HCT116 (cell line): ENCODE measurements at regions not wholly inside any gene's neighbourhood (a gene's known extent, or its start where the extent isn't known, plus 50 kb on each side); places are given as distances from the start of the nearest gene placed in this dataset.

ENCODE experiments used
- ATAC-seq: fragments of 200-7000 bp; cut with Tn5 transposase; 2 replicates; pipeline ENCODE4 v1.9.1; 2020; ENCODE audit warnings: mild to moderate bottlenecking, moderate library complexity
- BruUV-seq: library from RNA; stranded (reverse); fragments of 400-500 nt; replicated peaks from 2 replicates; lab custom pipeline; 2021; lab: Mats Ljungman, UMichigan
- CTCF ChIA-PET: fragments of 300-600 bp; sonication (Branson Sonifier 250); formaldehyde crosslinking; loops from one replicate; lab custom pipeline; 2021; ENCODE audit warnings: antibody characterized with exemption; lab: Charles Lee
- POLR2A ChIA-PET: fragments of 300-600, 350-600 bp; sonication (Branson Sonifier 250); formaldehyde crosslinking; loops from one replicate; lab custom pipeline; 2021; ENCODE audit warnings: antibody characterized with exemption; lab: Charles Lee
- RAD21 ChIA-PET, 2 experiments: fragments of 300-600 bp; sonication (Branson Sonifier 250); formaldehyde crosslinking; loops; one replicate each; lab custom pipeline; 2023; ENCODE audit warnings: low total read pairs in 2 of 2; ENCODE audit not compliant: uncharacterized antibody in 2 of 2, unreplicated experiment in 2 of 2, low non-redundant PET in 1 of 2; lab: Charles Lee
- DNase-seq: peaks from one replicate; pipeline ENCODE4 v3.0.0-alpha.2; 2010; ENCODE audit warnings: low read depth, low spot score
- H2AFZ ChIP-seq: fragments of 200-600 bp; shearing (Covaris generic), sonication (generic); 2 replicates; pipeline ENCODE4 v1.6.1; 2017; ENCODE audit warnings: low read depth, mixed run types, mixed read lengths, antibody characterized with exemption, low read length; ENCODE audit not compliant: poor library complexity, severe bottlenecking
- H3K27ac ChIP-seq: 2 replicates; pipeline ENCODE4 v1.5.1; 2012; ENCODE audit warnings: low read depth, low read length
- H3K27me3 ChIP-seq: fragments of 200-600 bp; sonication (generic); 2 replicates; pipeline ENCODE4 v1.6.1; 2016; ENCODE audit warnings: mixed run types, low read length, mixed read lengths; ENCODE audit not compliant: insufficient read depth
- H3K36me3 ChIP-seq, 2 experiments: fragments of 200-500 bp in 1 of 2; fragments of 200-600 bp in 1 of 2; sonication (Bioruptor generic) in 1 of 2; sonication (generic) in 1 of 2; 2 replicates each; pipeline versions ENCODE4 v1.5.1 to v1.6.1; 2014 to 2016; ENCODE audit warnings: low read length in 2 of 2, inconsistent platforms in 1 of 2, mixed read lengths in 1 of 2, mixed run types in 1 of 2; ENCODE audit not compliant: insufficient read depth in 2 of 2, control insufficient read depth in 1 of 2
- H3K4me1 ChIP-seq, 2 experiments: fragments of 200-600 bp in 1 of 2; sonication (generic) in 1 of 2; 2 replicates each; pipeline versions ENCODE4 v1.5.1 to v1.6.1; 2012 to 2017; ENCODE audit warnings: low read length in 2 of 2, inconsistent platforms in 1 of 2, mild to moderate bottlenecking in 1 of 2, mixed read lengths in 1 of 2, mixed run types in 1 of 2, moderate library complexity in 1 of 2; ENCODE audit not compliant: insufficient read depth in 2 of 2, control insufficient read depth in 1 of 2
- H3K4me2 ChIP-seq: fragments of 200-600 bp; sonication (generic); 2 replicates; pipeline ENCODE4 v1.6.1; 2017; ENCODE audit warnings: mixed run types, low read length, mixed read lengths
- H3K4me3 ChIP-seq, 2 experiments: fragments of 200-600 bp in 1 of 2; sonication (generic) in 1 of 2; replicated peaks in 1 of 2; 2 replicates each; pipeline ENCODE4 v1.5.1; 2011 to 2016; ENCODE audit warnings: low read length in 2 of 2, control low read depth in 1 of 2, low read depth in 1 of 2, mild to moderate bottlenecking in 1 of 2, mixed read lengths in 1 of 2, mixed run types in 1 of 2
- H3K79me2 ChIP-seq: fragments of 200-600 bp; sonication (generic); 2 replicates; pipeline ENCODE4 v1.6.1; 2017; ENCODE audit warnings: mild to moderate bottlenecking, mixed run types, low read length, moderate library complexity, mixed read lengths; ENCODE audit not compliant: insufficient read depth
- H3K9ac ChIP-seq: fragments of 200-600 bp; sonication (generic); 2 replicates; pipeline ENCODE4 v1.6.1; 2016; ENCODE audit warnings: low read length, mixed read lengths
- H3K9me2 ChIP-seq: fragments of 200-600 bp; sonication (generic), shearing (Covaris generic); 2 replicates; pipeline ENCODE4 v1.6.1; 2017; ENCODE audit warnings: mixed run types, mild to moderate bottlenecking, moderate library complexity; ENCODE audit not compliant: insufficient read depth
- H3K9me3 ChIP-seq, 2 experiments: fragments of 200-500 bp in 1 of 2; fragments of 200-600 bp in 1 of 2; sonication (Bioruptor generic) in 1 of 2; sonication (generic) in 1 of 2; 2 replicates each; pipeline ENCODE4 v1.6.1; 2014 to 2017; ENCODE audit warnings: low read length in 2 of 2, mixed read lengths in 2 of 2, inconsistent platforms in 1 of 2, low read depth in 1 of 2, mild to moderate bottlenecking in 1 of 2, mixed run types in 1 of 2, moderate library complexity in 1 of 2; ENCODE audit not compliant: control insufficient read depth in 1 of 2, insufficient read depth in 1 of 2
- H4K20me1 ChIP-seq: fragments of 200-600 bp; sonication (generic), shearing (Covaris generic); 2 replicates; pipeline ENCODE4 v1.6.1; 2017; ENCODE audit warnings: mixed run types, mild to moderate bottlenecking, moderate library complexity; ENCODE audit not compliant: insufficient read depth
- CEBPB ChIP-seq: IDR thresholded peaks from 2 replicates; pipeline ENCODE4 v1.6.1; 2012; ENCODE audit warnings: low read depth
- EGR1 ChIP-seq: IDR thresholded peaks from 2 replicates; pipeline ENCODE4 v1.6.1; 2012; ENCODE audit warnings: low read depth
- ELF1 ChIP-seq: IDR thresholded peaks from 2 replicates; pipeline ENCODE4 v1.6.1; 2012; ENCODE audit warnings: low read depth, borderline replicate concordance
- EZH2 ChIP-seq: fragments of 200-600 bp; sonication (generic); IDR thresholded peaks from 2 replicates; pipeline ENCODE4 v1.6.1; 2017; ENCODE audit warnings: antibody characterized with exemption, mixed run types
- FOSL1 ChIP-seq: IDR thresholded peaks from 2 replicates; pipeline ENCODE4 v1.6.1; 2012; ENCODE audit warnings: low read depth
- JUND ChIP-seq: IDR thresholded peaks from 2 replicates; pipeline ENCODE4 v1.6.1; 2012
- POLR2A ChIP-seq: IDR thresholded peaks from 2 replicates; pipeline ENCODE4 v1.7.0; 2011; ENCODE audit warnings: borderline replicate concordance; ENCODE audit not compliant: insufficient read depth, insufficient read length; ENCODE audit errors: extremely low read depth
- POLR2AphosphoS5 ChIP-seq: IDR thresholded peaks from 2 replicates; pipeline ENCODE4 v1.6.1; 2011; ENCODE audit warnings: mild to moderate bottlenecking, low read depth, low read length, moderate library complexity
- SIN3A ChIP-seq: IDR thresholded peaks from 2 replicates; pipeline ENCODE4 v1.6.1; 2012; ENCODE audit warnings: low read depth
- YY1 ChIP-seq: IDR thresholded peaks from 2 replicates; pipeline ENCODE4 v1.6.1; 2011; ENCODE audit warnings: low read length, low read depth, moderate library complexity, mild to moderate bottlenecking; ENCODE audit not compliant: insufficient replicate concordance; ENCODE audit errors: extremely low read depth
- ZFX ChIP-seq: fragments of 450-650 bp; IDR thresholded peaks from 2 replicates; pipeline ENCODE4 v1.6.1; 2017
- intact Hi-C: fragments of 100-400 bp; cut with micrococcal nuclease; formaldehyde crosslinking; loops from 2 replicates; pipeline ENCODE4 v1.10.0; 2022
- TF ChIP-seq, protein P1 (sequence below): IDR thresholded peaks from 2 replicates; pipeline ENCODE4 v1.6.1; 2011; ENCODE audit warnings: mild to moderate bottlenecking, low read length, moderate library complexity; ENCODE audit not compliant: insufficient replicate concordance; ENCODE audit errors: extremely low read depth
- TF ChIP-seq, protein P2 (sequence below): IDR thresholded peaks from 2 replicates; pipeline ENCODE4 v1.6.1; 2012
- TF ChIP-seq, protein P3 (sequence below), 3 experiments: fragments of 200-600 bp in 1 of 3; sonication (generic) in 1 of 3; IDR thresholded peaks in 2 of 3; conservative IDR thresholded peaks in 1 of 3; 2 replicates each; pipeline ENCODE4 v1.5.1; 2012 to 2017; ENCODE audit warnings: low read depth in 2 of 3, low read length in 2 of 3, antibody characterized with exemption in 1 of 3, borderline replicate concordance in 1 of 3, control low read depth in 1 of 3, mild to moderate bottlenecking in 1 of 3, mixed read lengths in 1 of 3, mixed run types in 1 of 3, moderate library complexity in 1 of 3; ENCODE audit not compliant: insufficient read depth in 1 of 3

DNA sequence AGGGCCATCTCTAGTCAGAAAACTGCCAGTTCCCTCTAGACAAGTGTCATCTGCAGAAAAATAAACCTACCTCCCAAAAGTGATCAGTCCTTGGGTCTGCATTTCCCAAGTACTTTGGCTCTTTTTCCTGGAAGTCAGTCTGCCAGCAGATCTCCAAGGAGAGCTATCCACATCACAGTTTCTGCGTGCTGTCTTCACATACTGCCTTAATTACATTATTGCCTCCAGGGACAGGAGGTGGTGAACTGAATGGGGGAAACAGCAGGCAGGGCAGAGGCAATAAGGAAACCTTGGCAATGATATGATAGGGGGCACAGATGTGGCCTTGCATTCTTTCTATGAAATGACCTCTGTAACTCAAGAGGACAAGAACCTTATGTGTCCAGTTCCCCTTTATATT, 105.9 kb upstream of the SIX2 start:
- TF ChIP-seq, protein P1, sequence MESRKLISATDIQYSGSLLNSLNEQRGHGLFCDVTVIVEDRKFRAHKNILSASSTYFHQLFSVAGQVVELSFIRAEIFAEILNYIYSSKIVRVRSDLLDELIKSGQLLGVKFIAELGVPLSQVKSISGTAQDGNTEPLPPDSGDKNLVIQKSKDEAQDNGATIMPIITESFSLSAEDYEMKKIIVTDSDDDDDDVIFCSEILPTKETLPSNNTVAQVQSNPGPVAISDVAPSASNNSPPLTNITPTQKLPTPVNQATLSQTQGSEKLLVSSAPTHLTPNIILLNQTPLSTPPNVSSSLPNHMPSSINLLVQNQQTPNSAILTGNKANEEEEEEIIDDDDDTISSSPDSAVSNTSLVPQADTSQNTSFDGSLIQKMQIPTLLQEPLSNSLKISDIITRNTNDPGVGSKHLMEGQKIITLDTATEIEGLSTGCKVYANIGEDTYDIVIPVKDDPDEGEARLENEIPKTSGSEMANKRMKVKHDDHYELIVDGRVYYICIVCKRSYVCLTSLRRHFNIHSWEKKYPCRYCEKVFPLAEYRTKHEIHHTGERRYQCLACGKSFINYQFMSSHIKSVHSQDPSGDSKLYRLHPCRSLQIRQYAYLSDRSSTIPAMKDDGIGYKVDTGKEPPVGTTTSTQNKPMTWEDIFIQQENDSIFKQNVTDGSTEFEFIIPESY, result no peak
- TF ChIP-seq, all 23 proteins: peak for 0
- peaks cover 0 to 4% of the 10 kb centered on the region in 2 experiments; a peak in 2 of 4 replicates for H3K4me1 ChIP-seq
- no peak overlapping the region for H3K27ac ChIP-seq
- no peak overlapping the region for H2AFZ ChIP-seq
- ATAC-seq (no peak), DNase-seq (no peak)
- ChIA-PET POLR2A (no interaction called here), CTCF (no interaction called here), RAD21 (no interaction called here)
- H3K27me3 ChIP-seq, result no peaks in the 10 kb centered on the region
- H3K4me3 ChIP-seq, result no peak overlapping the region
- H3K4me2 ChIP-seq, result no peak overlapping the region
- no peaks in the 10 kb centered on the region for H3K9me3 ChIP-seq
- BruUV-seq, result no TSS peak
- H3K36me3 ChIP-seq, result no peaks in the 10 kb centered on the region
- H3K9ac ChIP-seq, result no peak overlapping the region
- intact Hi-C loops, result no loop called here
- no peaks in the 10 kb centered on the region for H3K79me2 ChIP-seq
- H3K9me2 ChIP-seq, result no peaks in the 10 kb centered on the region
- H4K20me1 ChIP-seq, result no peaks in the 10 kb centered on the region

DNA sequence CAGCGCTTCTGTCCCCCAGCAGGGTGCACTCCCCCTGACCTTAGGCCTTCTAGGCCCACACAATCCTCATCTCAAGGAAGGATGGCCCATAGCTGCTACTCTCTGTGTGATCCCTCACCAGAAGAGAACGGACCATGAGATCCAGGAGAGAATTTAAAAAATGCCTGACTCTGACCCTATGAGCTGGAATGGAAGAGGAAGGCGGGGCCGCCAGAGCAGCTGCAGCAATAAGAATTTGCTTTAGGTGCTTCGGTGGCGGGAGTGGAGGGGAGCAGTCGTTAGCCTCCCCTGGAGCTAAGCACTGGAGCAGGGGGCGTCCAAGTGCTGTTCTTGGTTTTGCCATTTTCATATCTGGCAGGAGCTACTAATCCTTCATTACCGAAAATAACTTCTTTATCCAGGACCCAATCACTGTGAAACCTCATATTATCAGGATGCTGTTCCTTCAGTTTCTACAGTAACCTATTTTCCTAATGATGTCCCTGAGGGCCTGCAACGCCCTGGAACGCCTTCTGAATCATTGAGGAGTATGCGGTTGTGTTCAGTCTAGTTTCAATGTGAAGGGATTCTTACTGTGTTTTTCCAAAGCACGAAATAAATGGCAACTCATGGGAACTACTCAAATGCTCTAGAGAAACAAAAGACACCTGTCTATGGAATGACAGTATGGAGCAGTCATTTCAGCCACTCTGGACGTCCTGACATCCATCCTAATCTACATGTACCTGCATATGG, 105.1 kb upstream of the SIX2 start:
- ChIA-PET POLR2A (no interaction called here), RAD21 (no interaction called here), CTCF (no interaction called here)
- intact Hi-C loops, result no loop called here
- DNase-seq (no peak), ATAC-seq (no peak)
- peaks cover 0 to 4% of the 10 kb centered on the region in 2 experiments; a peak in 2 of 4 replicates for H3K4me1 ChIP-seq
- H2AFZ ChIP-seq, result no peak overlapping the region
- no peaks in the 10 kb centered on the region for H4K20me1 ChIP-seq
- no peak for TF ChIP-seq SIN3A
- no peak for TF ChIP-seq ZFX
- TF ChIP-seq YY1, result no peak
- no peak for TF ChIP-seq FOSL1
- TF ChIP-seq CEBPB, result no peak
- TF ChIP-seq EZH2, result no peak
- no peak for TF ChIP-seq EGR1
- TF ChIP-seq ELF1, result no peak
- no peak for TF ChIP-seq POLR2A
- TF ChIP-seq, protein P2, sequence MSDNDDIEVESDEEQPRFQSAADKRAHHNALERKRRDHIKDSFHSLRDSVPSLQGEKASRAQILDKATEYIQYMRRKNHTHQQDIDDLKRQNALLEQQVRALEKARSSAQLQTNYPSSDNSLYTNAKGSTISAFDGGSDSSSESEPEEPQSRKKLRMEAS, result no peak
- TF ChIP-seq JUND, result no peak
- no peak for TF ChIP-seq POLR2AphosphoS5
- TF ChIP-seq, protein P3, sequence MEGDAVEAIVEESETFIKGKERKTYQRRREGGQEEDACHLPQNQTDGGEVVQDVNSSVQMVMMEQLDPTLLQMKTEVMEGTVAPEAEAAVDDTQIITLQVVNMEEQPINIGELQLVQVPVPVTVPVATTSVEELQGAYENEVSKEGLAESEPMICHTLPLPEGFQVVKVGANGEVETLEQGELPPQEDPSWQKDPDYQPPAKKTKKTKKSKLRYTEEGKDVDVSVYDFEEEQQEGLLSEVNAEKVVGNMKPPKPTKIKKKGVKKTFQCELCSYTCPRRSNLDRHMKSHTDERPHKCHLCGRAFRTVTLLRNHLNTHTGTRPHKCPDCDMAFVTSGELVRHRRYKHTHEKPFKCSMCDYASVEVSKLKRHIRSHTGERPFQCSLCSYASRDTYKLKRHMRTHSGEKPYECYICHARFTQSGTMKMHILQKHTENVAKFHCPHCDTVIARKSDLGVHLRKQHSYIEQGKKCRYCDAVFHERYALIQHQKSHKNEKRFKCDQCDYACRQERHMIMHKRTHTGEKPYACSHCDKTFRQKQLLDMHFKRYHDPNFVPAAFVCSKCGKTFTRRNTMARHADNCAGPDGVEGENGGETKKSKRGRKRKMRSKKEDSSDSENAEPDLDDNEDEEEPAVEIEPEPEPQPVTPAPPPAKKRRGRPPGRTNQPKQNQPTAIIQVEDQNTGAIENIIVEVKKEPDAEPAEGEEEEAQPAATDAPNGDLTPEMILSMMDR (IDR thresholded peaks at IDR 0.05 in 2 of 3, conservative IDR thresholded peaks at IDR 0.05 in 1 of 3; ENCODE audit: borderline replicate concordance in 1 of 3, insufficient read depth in 1 of 3, low read depth in 2 of 3, low read length in 2 of 3), result no peak
- TF ChIP-seq, protein P1, result no peak
- H3K9me3 ChIP-seq, result no peaks in the 10 kb centered on the region
- no peak overlapping the region for H3K27ac ChIP-seq
- H3K4me2 ChIP-seq, result no peak overlapping the region
- H3K9me2 ChIP-seq, result no peaks in the 10 kb centered on the region
- H3K27me3 ChIP-seq, result no peaks in the 10 kb centered on the region
- no peaks in the 10 kb centered on the region for H3K79me2 ChIP-seq
- H3K9ac ChIP-seq, result no peak overlapping the region
- no peaks in the 10 kb centered on the region for H3K36me3 ChIP-seq
- no peak overlapping the region for H3K4me3 ChIP-seq
- no TSS peak for BruUV-seq
